IMR-90 (cell line): ENCODE measurements at regions not wholly inside any gene's neighbourhood (a gene's known extent, or its start where the extent isn't known, plus 50 kb on each side); places are given as distances from the start of the nearest gene placed in this dataset.

Experiments used
- ATAC-seq: fragments of 200-7000 bp; cut with Tn5 transposase; 2 replicates; pipeline ENCODE4 v1.9.1; 2020; ENCODE audit warnings: low read depth, mild to moderate bottlenecking, moderate library complexity
- BruUV-seq: library from RNA; stranded (reverse); fragments of 400-500 nt; replicated peaks from 2 replicates; lab custom pipeline; 2021; lab: Mats Ljungman, UMichigan
- CTCF ChIA-PET: fragments of 300-600 bp; formaldehyde crosslinking; extraction: SDS; loops from one replicate; lab custom pipeline; 2021; ENCODE audit warnings: antibody characterized with exemption; lab: Yijun Ruan, JAX
- POLR2A ChIA-PET: fragments of 300-600 bp; sonication (Branson Sonifier 250); formaldehyde crosslinking; loops from one replicate; lab custom pipeline; 2022; ENCODE audit warnings: antibody characterized with exemption; ENCODE audit not compliant: unreplicated experiment; lab: Charles Lee
- DNase-seq: peaks from one replicate; pipeline ENCODE4 v3.0.0; 2013
- H2AFZ ChIP-seq: replicated peaks from 2 replicates; pipeline ENCODE3; 2013; ENCODE audit warnings: low read length, mild to moderate bottlenecking; ENCODE audit not compliant: poor library complexity
- H2AK5ac ChIP-seq: 2 replicates; pipeline ENCODE4 v1.6.1; 2013; ENCODE audit warnings: low read depth, low read length, inconsistent platforms
- H2AK9ac ChIP-seq: replicated peaks from 2 replicates; pipeline ENCODE3; 2013; ENCODE audit warnings: mild to moderate bottlenecking, low read depth, low read length, moderate library complexity; ENCODE audit not compliant: poor library complexity
- H2BK120ac ChIP-seq: 2 replicates; pipeline ENCODE4 v1.6.1; 2013; ENCODE audit warnings: low read depth, low read length, inconsistent platforms
- H2BK15ac ChIP-seq: 3 replicates; pipeline ENCODE4 v1.6.1; 2013; ENCODE audit warnings: low read depth, low read length, inconsistent platforms
- H2BK20ac ChIP-seq: 2 replicates; pipeline ENCODE4 v1.6.1; 2013; ENCODE audit warnings: low read depth, mild to moderate bottlenecking, inconsistent platforms, low read length, moderate library complexity
- H2BK5ac ChIP-seq: 2 replicates; pipeline ENCODE4 v1.6.1; 2013; ENCODE audit warnings: mild to moderate bottlenecking, low read depth, low read length, inconsistent platforms; ENCODE audit not compliant: poor library complexity, severe bottlenecking
- H3K14ac ChIP-seq: replicated peaks from 2 replicates; pipeline ENCODE4 v1.6.1; 2013; ENCODE audit warnings: low read depth, low read length, inconsistent platforms
- H3K18ac ChIP-seq: 2 replicates; pipeline ENCODE4 v1.6.1; 2013; ENCODE audit warnings: low read depth, low read length, control low read depth
- H3K23ac ChIP-seq: 2 replicates; pipeline ENCODE4 v1.6.1; 2013; ENCODE audit warnings: low read depth, low read length, inconsistent platforms
- H3K27ac ChIP-seq: 2 replicates; pipeline ENCODE4 v1.5.1; 2013; ENCODE audit warnings: mild to moderate bottlenecking, control low read depth, low read length; ENCODE audit not compliant: insufficient read depth
- H3K27me3 ChIP-seq: 2 replicates; pipeline ENCODE4 v1.6.1; 2013; ENCODE audit warnings: low read length; ENCODE audit not compliant: control insufficient read depth, insufficient read depth
- H3K36me3 ChIP-seq: 2 replicates; pipeline ENCODE4 v1.6.1; 2013; ENCODE audit warnings: low read length, mixed read lengths; ENCODE audit not compliant: control insufficient read depth, insufficient read depth
- H3K4ac ChIP-seq: 2 replicates; pipeline ENCODE4 v1.6.1; 2013; ENCODE audit warnings: low read depth, low read length, inconsistent platforms
- H3K4me1 ChIP-seq: 2 replicates; pipeline ENCODE4 v1.6.1; 2013; ENCODE audit warnings: low read length, mixed read lengths; ENCODE audit not compliant: control insufficient read depth, insufficient read depth
- H3K4me2 ChIP-seq: 2 replicates; pipeline ENCODE4 v1.6.1; 2013; ENCODE audit warnings: low read depth, mild to moderate bottlenecking, control low read depth, low read length, moderate library complexity
- H3K4me3 ChIP-seq: 2 replicates; pipeline ENCODE4 v1.5.1; 2013; ENCODE audit warnings: low read depth, mild to moderate bottlenecking, control low read depth, low read length, moderate library complexity; ENCODE audit not compliant: insufficient read depth
- H3K56ac ChIP-seq: 2 replicates; pipeline ENCODE4 v1.6.1; 2013; ENCODE audit warnings: low read length, inconsistent platforms; ENCODE audit not compliant: insufficient read depth; ENCODE audit errors: extremely low read depth
- H3K79me1 ChIP-seq, 2 experiments: 2 replicates each; pipeline ENCODE4 v1.6.1; 2013; ENCODE audit warnings: low read length in 2 of 2, inconsistent platforms in 1 of 2, low read depth in 1 of 2
- H3K9ac ChIP-seq: 2 replicates; pipeline ENCODE4 v1.6.1; 2013; ENCODE audit warnings: low read depth, low read length, control low read depth
- H3K9me1 ChIP-seq: 2 replicates; pipeline ENCODE4 v1.6.1; 2013; ENCODE audit warnings: low read length, inconsistent platforms; ENCODE audit not compliant: insufficient read depth
- H3K9me3 ChIP-seq: 2 replicates; pipeline ENCODE4 v1.6.1; 2013; ENCODE audit warnings: low read length; ENCODE audit not compliant: control insufficient read depth, insufficient read depth
- H4K20me1 ChIP-seq: 2 replicates; pipeline ENCODE4 v1.6.1; 2013; ENCODE audit warnings: low read length, inconsistent platforms; ENCODE audit not compliant: insufficient read depth
- H4K5ac ChIP-seq: 2 replicates; pipeline ENCODE4 v1.6.1; 2013; ENCODE audit warnings: mild to moderate bottlenecking, low read depth, low read length, control low read depth
- H4K8ac ChIP-seq, 2 experiments: 2 replicates each; pipeline ENCODE4 v1.6.1; 2013; ENCODE audit warnings: low read depth in 2 of 2, low read length in 2 of 2, control low read depth in 1 of 2, inconsistent platforms in 1 of 2
- H4K91ac ChIP-seq: 2 replicates; pipeline ENCODE4 v1.6.1; 2013; ENCODE audit warnings: low read depth, low read length, inconsistent platforms; ENCODE audit not compliant: insufficient read depth
- BHLHE40 ChIP-seq: fragments of 150-350 bp; IDR thresholded peaks from 2 replicates; pipeline ENCODE4 v1.6.1; 2016; ENCODE audit warnings: mild to moderate bottlenecking, low read depth, low read length
- CEBPB ChIP-seq: IDR thresholded peaks from 2 replicates; pipeline ENCODE4 v1.6.1; 2012; ENCODE audit warnings: low read depth, low read length, improper control_type of control experiment
- CHD1 ChIP-seq: IDR thresholded peaks from 2 replicates; pipeline ENCODE4 v1.6.1; 2012; ENCODE audit warnings: low read depth, low read length, improper control_type of control experiment
- CTCF ChIP-seq: conservative IDR thresholded peaks from 2 replicates; pipeline ENCODE4 v1.5.1; 2012; ENCODE audit warnings: mild to moderate bottlenecking, low read depth, low read length, improper control_type of control experiment
- ELK1 ChIP-seq: fragments of 150-350 bp; IDR thresholded peaks from 2 replicates; pipeline ENCODE4 v1.6.1; 2016; ENCODE audit warnings: low read depth, mild to moderate bottlenecking, low read length, moderate library complexity, borderline replicate concordance
- FOS ChIP-seq: fragments of 150-350 bp; IDR thresholded peaks from 2 replicates; pipeline ENCODE4 v1.6.1; 2016; ENCODE audit warnings: low read depth, low read length
- MAFK ChIP-seq: IDR thresholded peaks from 2 replicates; pipeline ENCODE4 v1.6.1; 2012; ENCODE audit warnings: low read depth, low read length, improper control_type of control experiment
- MAZ ChIP-seq: IDR thresholded peaks from 2 replicates; pipeline ENCODE4 v1.6.1; 2012; ENCODE audit warnings: low read depth, mild to moderate bottlenecking, low read length, improper control_type of control experiment, moderate library complexity, borderline replicate concordance
- MXI1 ChIP-seq: IDR thresholded peaks from 2 replicates; pipeline ENCODE4 v1.6.1; 2012; ENCODE audit warnings: low read depth, mild to moderate bottlenecking, low read length, moderate library complexity, borderline replicate concordance
- NFE2L2 ChIP-seq: fragments of 150-350 bp; IDR thresholded peaks from 2 replicates; pipeline ENCODE4 v1.6.1; 2016; ENCODE audit warnings: low read depth, mild to moderate bottlenecking, low read length
- POLR2A ChIP-seq: IDR thresholded peaks from 2 replicates; pipeline ENCODE4 v1.6.1; 2012; ENCODE audit warnings: mild to moderate bottlenecking, low read depth, low read length
- RAD21 ChIP-seq: IDR thresholded peaks from 2 replicates; pipeline ENCODE4 v1.6.1; 2012; ENCODE audit warnings: low read length, improper control_type of control experiment
- RCOR1 ChIP-seq: IDR thresholded peaks from 2 replicates; pipeline ENCODE4 v1.6.1; 2012; ENCODE audit warnings: mild to moderate bottlenecking, low read length, improper control_type of control experiment; ENCODE audit not compliant: insufficient replicate concordance
- RFX5 ChIP-seq: IDR thresholded peaks from 2 replicates; pipeline ENCODE4 v1.8.0; 2012; ENCODE audit warnings: low read depth, mild to moderate bottlenecking, low read length, moderate library complexity
- SMC3 ChIP-seq: fragments of 150-350 bp; IDR thresholded peaks from 2 replicates; pipeline ENCODE4 v1.6.1; 2016; ENCODE audit warnings: low read depth, mild to moderate bottlenecking, antibody characterized with exemption, low read length, moderate library complexity
- WGBS, 2 experiments: methylation state at CpG; one replicate each; pipeline versions ENCODE4 v1.1.5 to v1.1.7; 2013; ENCODE audit warnings: missing lambda C conversion rate in 2 of 2; ENCODE audit not compliant: insufficient read length in 1 of 2; ENCODE audit errors: extremely low coverage in 2 of 2; 5-methylcytosine and 5-hydroxymethylcytosine counted together
- dilution Hi-C: fragments of 300-500 bp; cut with HindIII; formaldehyde crosslinking; loops from one replicate; pipeline ENCODE4 v1.14.3; 2018; ENCODE audit warnings: low sequenced_read_pairs; ENCODE audit not compliant: unreplicated experiment
- in situ Hi-C: fragments of 300-500 bp; cut with MboI; formaldehyde crosslinking; loops from 3 replicates; pipeline ENCODE4 v1.14.3; 2019; ENCODE audit warnings: low sequenced_read_pairs, inconsistent platforms, mixed read lengths
- intact Hi-C: fragments of 100-400 bp; cut with micrococcal nuclease; formaldehyde crosslinking; loops from 2 replicates; pipeline ENCODE4 v1.10.0; 2022
- TF ChIP-seq, protein P1 (sequence below): fragments of 150-350 bp; IDR thresholded peaks from 2 replicates; pipeline ENCODE4 v1.6.1; 2017; ENCODE audit warnings: mild to moderate bottlenecking, antibody characterized with exemption, low read length, low read depth

- ChIA-PET POLR2A (no interaction called here), CTCF (no interaction called here)
- H3K23ac ChIP-seq: no peak overlapping the region
- no peak overlapping the region for H3K27ac ChIP-seq
- H4K91ac ChIP-seq: no peak overlapping the region
- no peak overlapping the region for H2AK5ac ChIP-seq
- intact Hi-C loops: no loop called here
- no peaks in the 10 kb centered on the region for H3K79me1 ChIP-seq
- ATAC-seq: no peak
- H3K18ac ChIP-seq: no peak overlapping the region
- no peak overlapping the region for H3K14ac ChIP-seq
- H2BK5ac ChIP-seq: no peak overlapping the region
- no peak overlapping the region for H3K9ac ChIP-seq
- H3K56ac ChIP-seq: no peak overlapping the region
- no peak overlapping the region for H2BK15ac ChIP-seq
- in situ Hi-C loops: no loop called here
- no peak overlapping the region for H4K5ac ChIP-seq
- no peak overlapping the region for H3K4me2 ChIP-seq
- BruUV-seq: no TSS peak
- DNase-seq: no peak
- no peaks in the 10 kb centered on the region for H3K4me1 ChIP-seq
- no peak overlapping the region for H2BK20ac ChIP-seq
- H2AFZ ChIP-seq: no peak overlapping the region
- no peak overlapping the region for H2BK120ac ChIP-seq
- no peaks in the 10 kb centered on the region for H3K9me1 ChIP-seq
- no peaks in the 10 kb centered on the region for H4K20me1 ChIP-seq
- TF ChIP-seq CTCF (no peak), MAFK (no peak), RAD21 (no peak), CHD1 (no peak), SMC3 (no peak), MXI1 (no peak), BHLHE40 (no peak), RFX5 (no peak), ELK1 (no peak), MAZ (no peak), RCOR1 (no peak), NFE2L2 (no peak), CEBPB (no peak), FOS (no peak), POLR2A (no peak)
- TF ChIP-seq, protein P1, sequence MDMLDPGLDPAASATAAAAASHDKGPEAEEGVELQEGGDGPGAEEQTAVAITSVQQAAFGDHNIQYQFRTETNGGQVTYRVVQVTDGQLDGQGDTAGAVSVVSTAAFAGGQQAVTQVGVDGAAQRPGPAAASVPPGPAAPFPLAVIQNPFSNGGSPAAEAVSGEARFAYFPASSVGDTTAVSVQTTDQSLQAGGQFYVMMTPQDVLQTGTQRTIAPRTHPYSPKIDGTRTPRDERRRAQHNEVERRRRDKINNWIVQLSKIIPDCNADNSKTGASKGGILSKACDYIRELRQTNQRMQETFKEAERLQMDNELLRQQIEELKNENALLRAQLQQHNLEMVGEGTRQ: no peak
- WGBS, 2 experiments: no CpG with 5 or more reads among the region's 3 CpGs
- peaks cover 6% of the 10 kb centered on the region for H3K27me3 ChIP-seq
- H3K36me3 ChIP-seq: no peaks in the 10 kb centered on the region
- no peak overlapping the region for H3K4ac ChIP-seq
- H3K4me3 ChIP-seq: no peak overlapping the region
- H3K9me3 ChIP-seq: no peaks in the 10 kb centered on the region
- dilution Hi-C loops: no loop called here
- no peak overlapping the region for H4K8ac ChIP-seq
- no peak overlapping the region for H2AK9ac ChIP-seq
Measured at GRCh38 chr16:47872225-47872624, 283.6 kb downstream of the ABCC12 start.
